ENCODE measurements at regions not wholly inside any gene's neighbourhood (a gene's known extent, or its start where the extent isn't known, plus 50 kb on each side); places are given as distances from the start of the nearest gene placed in this dataset.

DNA sequence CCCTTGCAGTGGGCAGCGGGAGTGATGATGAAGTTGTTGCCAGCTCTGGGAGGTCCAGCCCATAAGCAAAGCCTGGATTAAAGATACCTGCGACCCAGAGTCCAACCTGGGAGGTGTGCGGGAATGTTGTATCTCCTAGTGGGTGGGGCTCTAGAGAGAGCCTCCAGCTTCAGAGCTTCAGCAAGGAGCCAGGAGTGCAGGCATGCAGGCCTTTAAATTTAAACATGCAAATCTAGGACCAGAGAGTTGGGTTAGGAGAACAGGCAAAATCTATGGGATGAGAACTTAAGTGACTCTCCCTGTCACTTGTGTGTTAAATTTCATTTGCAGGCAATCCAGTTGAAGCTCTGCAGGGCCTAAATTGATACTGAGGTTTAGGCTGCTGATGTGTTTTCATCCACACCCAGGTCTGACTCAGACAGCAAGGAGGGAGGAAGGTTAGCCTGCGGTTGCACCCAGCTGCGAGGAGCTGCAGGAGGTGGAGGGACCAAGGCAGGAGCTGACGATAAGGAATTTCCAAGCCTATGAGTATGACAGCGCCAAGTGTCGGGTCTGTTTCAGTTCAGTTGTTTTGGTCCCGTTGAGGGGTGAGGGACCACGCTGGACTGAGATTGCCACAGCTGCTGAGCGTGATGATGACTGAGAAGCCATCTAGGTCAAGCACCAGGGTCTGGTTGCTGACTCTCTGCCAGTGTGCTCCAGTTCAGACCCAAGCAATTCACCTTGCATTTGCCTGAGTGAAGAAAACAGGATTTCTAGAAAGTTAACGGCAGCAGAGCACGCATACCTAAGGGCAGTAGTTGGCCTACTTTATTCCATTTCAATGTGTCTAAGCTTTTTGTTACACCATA is 243.0 kb downstream of the ICE1 start:
- TF ChIP-seq EGR1 (IDR thresholded peaks at IDR 0.05): no peak
- TF ChIP-seq YY1 (IDR thresholded peaks at IDR 0.05; ENCODE audit: low read depth): no peak
- TF ChIP-seq EP300 (IDR thresholded peaks at IDR 0.05; ENCODE audit: borderline replicate concordance): no peak
- no peak for TF ChIP-seq FOXM1 (IDR thresholded peaks at IDR 0.05; ENCODE audit: borderline replicate concordance, low read depth)
- no peak for TF ChIP-seq CEBPB (IDR thresholded peaks at IDR 0.05)
- no peak for TF ChIP-seq CREB1 (IDR thresholded peaks at IDR 0.05; ENCODE audit: low read depth)

- no peak for TF ChIP-seq YY1 (IDR thresholded peaks at IDR 0.05; ENCODE audit: low read depth)
- no peak for TF ChIP-seq TAF1 (IDR thresholded peaks at IDR 0.05; ENCODE audit: low read depth)
- no peak for TF ChIP-seq EP300 (IDR thresholded peaks at IDR 0.05; ENCODE audit: borderline replicate concordance)
- TF ChIP-seq EGR1 (IDR thresholded peaks at IDR 0.05): no peak
Observed at GRCh38 chr5:5658889-5659465, 236.5 kb downstream of the ICE1 start.

DNA sequence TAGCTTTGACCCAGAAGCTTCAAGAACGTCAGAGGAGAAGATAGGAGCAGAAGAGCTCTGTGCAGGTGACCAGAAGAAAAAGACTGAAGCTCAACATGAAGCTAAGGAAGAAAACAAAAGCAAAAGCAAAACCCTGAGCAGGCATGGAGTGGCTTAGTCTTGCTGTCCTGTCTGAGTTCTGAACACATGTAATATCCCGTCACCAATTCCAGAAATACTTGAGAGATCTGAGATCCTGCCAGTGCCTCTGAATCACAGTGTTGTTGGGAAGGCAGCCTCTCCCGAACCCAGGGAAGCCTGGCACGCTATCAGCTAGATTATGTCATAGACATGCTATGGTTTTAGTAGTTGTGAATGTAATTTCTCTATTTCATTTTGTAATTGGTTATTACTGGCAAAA is 235.7 kb downstream of the ICE1 start:
- TF ChIP-seq EGR1 (IDR thresholded peaks at IDR 0.05): no peak
- TF ChIP-seq FOXM1 (IDR thresholded peaks at IDR 0.05; ENCODE audit: borderline replicate concordance, low read depth): no peak
- no peak for TF ChIP-seq CEBPB (IDR thresholded peaks at IDR 0.05)
- TF ChIP-seq TEAD4 (IDR thresholded peaks at IDR 0.05): no peak
- TF ChIP-seq, protein P1, sequence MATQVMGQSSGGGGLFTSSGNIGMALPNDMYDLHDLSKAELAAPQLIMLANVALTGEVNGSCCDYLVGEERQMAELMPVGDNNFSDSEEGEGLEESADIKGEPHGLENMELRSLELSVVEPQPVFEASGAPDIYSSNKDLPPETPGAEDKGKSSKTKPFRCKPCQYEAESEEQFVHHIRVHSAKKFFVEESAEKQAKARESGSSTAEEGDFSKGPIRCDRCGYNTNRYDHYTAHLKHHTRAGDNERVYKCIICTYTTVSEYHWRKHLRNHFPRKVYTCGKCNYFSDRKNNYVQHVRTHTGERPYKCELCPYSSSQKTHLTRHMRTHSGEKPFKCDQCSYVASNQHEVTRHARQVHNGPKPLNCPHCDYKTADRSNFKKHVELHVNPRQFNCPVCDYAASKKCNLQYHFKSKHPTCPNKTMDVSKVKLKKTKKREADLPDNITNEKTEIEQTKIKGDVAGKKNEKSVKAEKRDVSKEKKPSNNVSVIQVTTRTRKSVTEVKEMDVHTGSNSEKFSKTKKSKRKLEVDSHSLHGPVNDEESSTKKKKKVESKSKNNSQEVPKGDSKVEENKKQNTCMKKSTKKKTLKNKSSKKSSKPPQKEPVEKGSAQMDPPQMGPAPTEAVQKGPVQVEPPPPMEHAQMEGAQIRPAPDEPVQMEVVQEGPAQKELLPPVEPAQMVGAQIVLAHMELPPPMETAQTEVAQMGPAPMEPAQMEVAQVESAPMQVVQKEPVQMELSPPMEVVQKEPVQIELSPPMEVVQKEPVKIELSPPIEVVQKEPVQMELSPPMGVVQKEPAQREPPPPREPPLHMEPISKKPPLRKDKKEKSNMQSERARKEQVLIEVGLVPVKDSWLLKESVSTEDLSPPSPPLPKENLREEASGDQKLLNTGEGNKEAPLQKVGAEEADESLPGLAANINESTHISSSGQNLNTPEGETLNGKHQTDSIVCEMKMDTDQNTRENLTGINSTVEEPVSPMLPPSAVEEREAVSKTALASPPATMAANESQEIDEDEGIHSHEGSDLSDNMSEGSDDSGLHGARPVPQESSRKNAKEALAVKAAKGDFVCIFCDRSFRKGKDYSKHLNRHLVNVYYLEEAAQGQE (IDR thresholded peaks at IDR 0.05; ENCODE audit: low read depth): no peak
- no peak for TF ChIP-seq YY1 (IDR thresholded peaks at IDR 0.05; ENCODE audit: low read depth)
- TF ChIP-seq TCF12 (IDR thresholded peaks at IDR 0.05; ENCODE audit: low read depth): no peak
- no peak for TF ChIP-seq EP300 (IDR thresholded peaks at IDR 0.05; ENCODE audit: borderline replicate concordance)

DNA sequence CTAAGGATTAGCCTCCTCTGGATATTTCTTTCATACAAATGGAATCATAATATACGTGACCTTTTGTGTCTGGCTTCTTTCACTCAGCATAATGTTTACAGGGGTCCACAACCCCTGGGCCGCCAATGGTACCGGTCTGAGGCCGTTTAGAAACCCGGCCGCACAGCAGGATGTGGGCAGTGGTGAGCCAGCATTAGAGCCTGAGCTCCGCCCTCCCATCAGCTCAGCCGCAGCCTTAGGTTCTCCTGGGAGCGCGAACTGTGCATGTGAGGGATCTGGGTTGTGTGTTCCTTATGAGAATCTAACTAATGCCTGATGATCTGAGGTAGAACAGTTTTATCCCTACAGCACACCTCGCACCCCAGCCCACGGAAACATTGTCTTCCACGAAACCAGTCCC is 229.7 kb downstream of the ICE1 start:
- TF ChIP-seq CREB1 (IDR thresholded peaks at IDR 0.05; ENCODE audit: low read depth): no peak
- no peak for TF ChIP-seq CEBPB (IDR thresholded peaks at IDR 0.05)
- no peak for TF ChIP-seq TEAD4 (IDR thresholded peaks at IDR 0.05)
- no peak for TF ChIP-seq ZBTB7A (IDR thresholded peaks at IDR 0.05; ENCODE audit: low read depth)
- no peak for TF ChIP-seq USF1 (IDR thresholded peaks at IDR 0.05)

DNA sequence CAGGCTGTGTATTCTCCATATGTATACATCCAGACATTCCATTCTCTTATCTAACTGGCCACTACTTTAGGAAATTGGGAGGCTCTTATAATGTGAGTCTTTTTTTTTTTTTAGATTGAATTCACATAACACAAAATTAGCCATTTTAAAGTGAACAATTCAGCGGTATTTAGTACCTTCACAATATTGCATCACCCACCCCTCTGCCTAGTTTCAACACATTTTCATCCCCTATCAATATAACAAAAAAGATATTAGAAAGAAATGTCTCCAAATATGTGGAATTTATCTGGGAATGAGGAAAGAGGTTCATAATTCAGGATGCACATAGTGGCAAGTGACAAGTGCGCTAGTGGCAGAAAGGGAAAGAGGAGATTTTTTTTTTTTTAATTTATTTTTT is 228.5 kb downstream of the ICE1 start:
- no peak for TF ChIP-seq YY1 (IDR thresholded peaks at IDR 0.05; ENCODE audit: low read depth)
- TF ChIP-seq NFIC (IDR thresholded peaks at IDR 0.05): no peak
- TF ChIP-seq TCF12 (IDR thresholded peaks at IDR 0.05; ENCODE audit: low read depth): no peak
- TF ChIP-seq TAF1 (IDR thresholded peaks at IDR 0.05; ENCODE audit: low read depth): no peak
- TF ChIP-seq MAX (IDR thresholded peaks at IDR 0.05): no peak
- no peak for TF ChIP-seq ZBTB7A (IDR thresholded peaks at IDR 0.05; ENCODE audit: low read depth)
- no peak for TF ChIP-seq CEBPB (IDR thresholded peaks at IDR 0.05)

DNA sequence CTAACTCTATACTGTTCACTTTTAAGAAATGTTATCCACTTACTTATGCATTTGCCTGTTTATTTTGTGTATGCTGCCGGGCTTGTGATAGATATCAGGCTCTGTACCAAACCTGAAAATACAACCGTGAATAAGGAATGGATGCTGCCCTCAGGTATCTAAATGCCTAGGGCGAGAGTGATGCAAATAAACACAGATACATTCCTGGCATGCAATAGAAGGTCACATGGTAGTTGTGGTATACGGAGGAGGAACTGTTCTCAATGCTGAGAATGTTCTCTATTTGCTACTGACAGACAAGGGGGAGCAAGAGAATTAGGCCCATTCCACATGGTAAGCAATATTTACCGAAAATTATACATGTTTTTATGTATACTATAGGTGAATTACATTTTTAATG is 227.8 kb downstream of the ICE1 start:
- no peak for TF ChIP-seq CEBPB (IDR thresholded peaks at IDR 0.05)
- TF ChIP-seq, protein P1 (IDR thresholded peaks at IDR 0.05; ENCODE audit: low read depth): no peak

DNA sequence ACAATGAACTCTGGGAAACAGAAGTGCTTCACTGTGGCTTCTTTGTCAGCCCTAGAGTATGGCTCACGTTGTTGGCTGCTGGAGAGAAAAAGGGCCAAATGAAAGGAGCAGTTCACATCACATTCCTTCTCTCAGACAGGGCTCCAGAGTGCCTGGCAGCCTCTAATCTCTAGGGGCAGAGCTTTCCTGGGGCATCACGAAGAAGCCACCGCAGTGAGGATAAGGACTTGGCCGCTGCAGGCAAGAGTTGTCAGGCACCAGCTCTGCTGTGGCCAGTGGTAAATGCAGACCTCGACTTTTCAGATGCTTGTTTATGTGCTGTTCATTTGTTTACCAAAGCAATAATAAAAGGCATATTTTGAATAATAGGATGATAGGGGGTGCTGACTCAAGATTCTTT is 227.2 kb downstream of the ICE1 start:
- TF ChIP-seq CREB1 (IDR thresholded peaks at IDR 0.05; ENCODE audit: low read depth) (no peak), RAD21 (IDR thresholded peaks at IDR 0.05; ENCODE audit: low read depth) (no peak), USF1 (IDR thresholded peaks at IDR 0.05) (no peak), NFIC (IDR thresholded peaks at IDR 0.05) (no peak), FOXM1 (IDR thresholded peaks at IDR 0.05; ENCODE audit: borderline replicate concordance, low read depth) (no peak), TCF12 (IDR thresholded peaks at IDR 0.05; ENCODE audit: low read depth) (no peak), EGR1 (IDR thresholded peaks at IDR 0.05) (no peak), YY1 (IDR thresholded peaks at IDR 0.05; ENCODE audit: low read depth) (no peak), MAX (IDR thresholded peaks at IDR 0.05) (no peak), ZBTB7A (IDR thresholded peaks at IDR 0.05; ENCODE audit: low read depth) (no peak), CEBPB (IDR thresholded peaks at IDR 0.05) (no peak), TAF1 (IDR thresholded peaks at IDR 0.05; ENCODE audit: low read depth) (no peak), EP300 (IDR thresholded peaks at IDR 0.05; ENCODE audit: borderline replicate concordance) (no peak)
- TF ChIP-seq, protein P1 (IDR thresholded peaks at IDR 0.05; ENCODE audit: low read depth): no peak
